ENCODE measurements at regions not wholly inside any gene's neighbourhood (a gene's known extent, or its start where the extent isn't known, plus 50 kb on each side); places are given as distances from the start of the nearest gene placed in this dataset.
A peak's percentile ranks its signal among the peaks of the same experiment; 100 is the strongest.

GRCh38 chr4:189062047-189062820 lies 878.4 kb upstream of the FRG1 start:
- H3K36me3 ChIP-seq (ENCODE audit: control insufficient read depth, insufficient read depth, low read length): no peaks in the 10 kb centered on the region
- no peak overlapping the region for H3K4me3 ChIP-seq (ENCODE audit: low read length)
- H3K27ac ChIP-seq (ENCODE audit: low read length): no peak overlapping the region
- H3K9me3 ChIP-seq (replicated peaks; ENCODE audit: control insufficient read depth, low read depth, low read length): peaks cover 11% of the 10 kb centered on the region
- H3K4me1 ChIP-seq (ENCODE audit: control insufficient read depth, insufficient read depth, low read length): no peaks in the 10 kb centered on the region
- WGBS (ENCODE audit: insufficient coverage): no CpG with 5 or more reads among the region's 2 CpGs
- no peaks in the 10 kb centered on the region for H3K27me3 ChIP-seq (ENCODE audit: control insufficient read depth, insufficient read depth, low read length)
- DNase-seq: no peak

DNA sequence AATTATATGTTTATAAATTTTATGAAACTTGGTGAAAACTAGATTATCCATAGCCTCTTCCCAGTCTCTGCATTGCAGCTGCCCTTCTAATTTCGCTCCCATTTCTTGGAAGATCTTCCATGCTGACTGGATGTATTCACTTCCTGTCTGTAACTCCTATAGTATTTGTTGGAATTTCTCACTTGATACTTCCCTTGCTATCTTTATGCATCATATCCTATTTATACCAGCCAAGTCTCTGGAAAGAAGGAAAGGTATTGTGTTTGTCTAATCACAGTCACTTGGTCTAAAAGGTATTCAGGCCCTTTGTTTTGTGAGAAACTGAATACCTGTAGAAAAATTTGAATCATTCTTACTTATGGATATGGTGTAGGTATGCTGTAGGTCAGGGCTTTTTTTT lies 870.9 kb upstream of the FRG1 start:
- no peak overlapping the region for H3K4me3 ChIP-seq (ENCODE audit: low read length)
- peaks cover 2% of the 10 kb centered on the region for H3K27me3 ChIP-seq (ENCODE audit: control insufficient read depth, insufficient read depth, low read length)
- H3K4me1 ChIP-seq (ENCODE audit: control insufficient read depth, insufficient read depth, low read length): no peaks in the 10 kb centered on the region
- no peaks in the 10 kb centered on the region for H3K9me3 ChIP-seq (replicated peaks; ENCODE audit: control insufficient read depth, low read depth, low read length)
- no peak for DNase-seq
- H3K27ac ChIP-seq (ENCODE audit: low read length): no peak overlapping the region
- no peaks in the 10 kb centered on the region for H3K36me3 ChIP-seq (ENCODE audit: control insufficient read depth, insufficient read depth, low read length)
- WGBS (ENCODE audit: insufficient coverage): no CpG with 5 or more reads among the region's 1 CpG

DNA sequence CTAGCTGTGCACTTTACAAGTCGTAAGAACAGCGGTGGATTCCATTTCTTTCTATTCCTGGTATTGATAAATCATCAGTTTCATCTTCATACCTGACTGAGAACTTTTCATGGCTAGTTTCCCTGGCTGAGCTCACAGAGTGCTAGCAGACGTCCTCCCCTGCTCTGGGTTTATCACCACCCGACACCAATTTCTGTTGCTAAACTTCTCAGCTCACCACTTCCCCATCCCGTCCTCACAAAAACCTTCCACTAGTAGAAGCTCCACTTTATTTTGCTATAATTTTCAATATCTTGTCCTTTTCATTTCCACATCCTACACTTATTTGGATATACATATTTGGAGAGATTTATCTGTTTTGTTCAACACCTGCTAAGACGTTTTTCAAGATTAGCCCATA lies 869.4 kb upstream of the FRG1 start:
- H3K36me3 ChIP-seq (ENCODE audit: control insufficient read depth, insufficient read depth, low read length): no peaks in the 10 kb centered on the region
- H3K9me3 ChIP-seq (replicated peaks; ENCODE audit: control insufficient read depth, low read depth, low read length): no peaks in the 10 kb centered on the region
- 78% methylated on average over 5 of the region's 6 CpGs for WGBS (ENCODE audit: insufficient coverage)
- DNase-seq: no peak
- no peak overlapping the region for H3K27ac ChIP-seq (ENCODE audit: low read length)
- H3K27me3 ChIP-seq (ENCODE audit: control insufficient read depth, insufficient read depth, low read length): peaks cover 2% of the 10 kb centered on the region
- H3K4me1 ChIP-seq (ENCODE audit: control insufficient read depth, insufficient read depth, low read length): no peaks in the 10 kb centered on the region
- H3K4me3 ChIP-seq (ENCODE audit: low read length): no peak overlapping the region

DNA sequence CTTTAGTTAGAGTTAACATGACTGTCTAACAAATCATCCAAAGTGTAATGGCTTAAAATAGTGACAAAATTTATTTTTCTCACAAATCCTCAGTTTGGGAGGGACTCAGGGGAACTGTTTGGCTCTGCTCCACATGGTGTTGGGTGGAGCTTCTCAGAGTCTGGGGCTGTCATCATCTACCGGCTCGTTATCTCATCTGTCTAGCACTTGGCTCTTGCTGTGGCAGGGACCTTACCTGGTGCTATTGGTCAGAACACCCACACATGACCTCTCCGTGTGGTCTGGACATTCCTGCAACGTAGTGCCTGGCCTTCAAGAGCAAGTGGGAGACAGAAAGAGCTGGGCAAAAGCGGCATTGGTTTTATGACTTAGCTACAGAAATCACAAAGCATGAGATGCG lies 866.9 kb upstream of the FRG1 start:
- peaks cover 2% of the 10 kb centered on the region for H3K27me3 ChIP-seq (ENCODE audit: control insufficient read depth, insufficient read depth, low read length)
- H3K36me3 ChIP-seq (ENCODE audit: control insufficient read depth, insufficient read depth, low read length): no peaks in the 10 kb centered on the region
- no peak overlapping the region for H3K4me3 ChIP-seq (ENCODE audit: low read length)
- DNase-seq: peak; percentile 7
- no peaks in the 10 kb centered on the region for H3K4me1 ChIP-seq (ENCODE audit: control insufficient read depth, insufficient read depth, low read length)
- 43% methylated on average over 4 of the region's 6 CpGs for WGBS (ENCODE audit: insufficient coverage)
- H3K27ac ChIP-seq (ENCODE audit: low read length): no peak overlapping the region
- H3K9me3 ChIP-seq (replicated peaks; ENCODE audit: control insufficient read depth, low read depth, low read length): no peaks in the 10 kb centered on the region

DNA sequence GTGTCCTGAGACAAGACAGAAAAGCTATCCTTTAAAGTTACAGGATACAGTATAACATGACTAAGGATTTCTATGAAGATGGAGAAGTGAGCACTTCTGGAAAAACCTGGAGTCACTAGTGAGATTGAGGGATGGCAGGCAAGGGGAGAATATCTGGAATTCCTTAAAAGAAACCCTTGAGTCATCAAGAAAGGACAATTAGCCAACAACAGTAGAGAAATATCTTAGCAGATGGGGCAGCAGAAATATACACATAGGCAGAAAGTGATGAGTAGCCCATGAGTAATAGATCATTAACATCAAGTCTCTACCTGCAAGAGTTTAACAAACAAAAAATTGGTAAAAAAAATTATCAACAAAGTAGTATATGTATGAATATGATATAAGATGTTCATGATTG lies 858.8 kb upstream of the FRG1 start:
- Histone ChIP-seq H3K4me3 (ENCODE audit: low read length) (no peak overlapping the region), H3K4me1 (ENCODE audit: control insufficient read depth, insufficient read depth, low read length) (no peaks in the 10 kb centered on the region), H3K27ac (ENCODE audit: low read length) (no peak overlapping the region), H3K36me3 (ENCODE audit: control insufficient read depth, insufficient read depth, low read length) (no peaks in the 10 kb centered on the region), H3K9me3 (replicated peaks; ENCODE audit: control insufficient read depth, low read depth, low read length) (no peaks in the 10 kb centered on the region), H3K27me3 (ENCODE audit: control insufficient read depth, insufficient read depth, low read length) (no peaks in the 10 kb centered on the region)
- no peak for DNase-seq

GRCh38 chr4:189083769-189084168 lies 856.9 kb upstream of the FRG1 start:
- Histone ChIP-seq H3K36me3 (ENCODE audit: control insufficient read depth, insufficient read depth, low read length) (no peaks in the 10 kb centered on the region), H3K27me3 (ENCODE audit: control insufficient read depth, insufficient read depth, low read length) (no peaks in the 10 kb centered on the region), H3K27ac (ENCODE audit: low read length) (no peak overlapping the region), H3K4me3 (ENCODE audit: low read length) (no peak overlapping the region), H3K9me3 (replicated peaks; ENCODE audit: control insufficient read depth, low read depth, low read length) (no peaks in the 10 kb centered on the region), H3K4me1 (ENCODE audit: control insufficient read depth, insufficient read depth, low read length) (no peaks in the 10 kb centered on the region)
- 86% methylated on average over 3 of the region's 5 CpGs for WGBS (ENCODE audit: insufficient coverage)
- no peak for DNase-seq

DNA sequence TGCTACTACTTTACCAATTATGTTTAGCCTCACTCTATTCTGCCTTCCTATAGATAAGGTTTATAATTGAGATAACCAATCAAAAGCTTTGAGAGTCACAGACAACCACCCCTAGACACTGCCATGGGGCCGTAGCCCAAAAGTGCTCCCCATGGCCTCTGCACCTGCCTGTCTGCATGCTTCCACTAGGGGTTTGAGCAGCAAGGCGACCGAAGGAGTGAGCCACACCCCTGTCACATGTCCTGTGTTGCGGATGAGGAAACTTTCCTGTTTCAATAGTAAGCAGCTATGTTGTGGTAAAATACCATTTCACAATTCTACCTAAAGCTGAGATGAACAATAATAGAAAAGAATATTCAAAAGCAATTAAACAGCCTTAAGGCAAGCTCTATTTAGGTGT lies 856.0 kb upstream of the FRG1 start:
- DNase-seq: no peak
- no peak overlapping the region for H3K4me3 ChIP-seq (ENCODE audit: low read length)
- no peaks in the 10 kb centered on the region for H3K27me3 ChIP-seq (ENCODE audit: control insufficient read depth, insufficient read depth, low read length)
- H3K27ac ChIP-seq (ENCODE audit: low read length): no peak overlapping the region
- WGBS (ENCODE audit: insufficient coverage): no CpG with 5 or more reads among the region's 4 CpGs
- H3K36me3 ChIP-seq (ENCODE audit: control insufficient read depth, insufficient read depth, low read length): no peaks in the 10 kb centered on the region
- H3K9me3 ChIP-seq (replicated peaks; ENCODE audit: control insufficient read depth, low read depth, low read length): no peaks in the 10 kb centered on the region
- no peaks in the 10 kb centered on the region for H3K4me1 ChIP-seq (ENCODE audit: control insufficient read depth, insufficient read depth, low read length)

GRCh38 chr4:189087971-189088370 lies 852.7 kb upstream of the FRG1 start:
- Histone ChIP-seq H3K9me3 (replicated peaks; ENCODE audit: control insufficient read depth, low read depth, low read length) (no peaks in the 10 kb centered on the region), H3K36me3 (ENCODE audit: control insufficient read depth, insufficient read depth, low read length) (no peaks in the 10 kb centered on the region), H3K4me1 (ENCODE audit: control insufficient read depth, insufficient read depth, low read length) (no peaks in the 10 kb centered on the region), H3K27ac (ENCODE audit: low read length) (no peak overlapping the region), H3K27me3 (ENCODE audit: control insufficient read depth, insufficient read depth, low read length) (no peaks in the 10 kb centered on the region), H3K4me3 (ENCODE audit: low read length) (no peak overlapping the region)
- DNase-seq: no peak
- WGBS (ENCODE audit: insufficient coverage): no CpG with 5 or more reads among the region's 2 CpGs

DNA sequence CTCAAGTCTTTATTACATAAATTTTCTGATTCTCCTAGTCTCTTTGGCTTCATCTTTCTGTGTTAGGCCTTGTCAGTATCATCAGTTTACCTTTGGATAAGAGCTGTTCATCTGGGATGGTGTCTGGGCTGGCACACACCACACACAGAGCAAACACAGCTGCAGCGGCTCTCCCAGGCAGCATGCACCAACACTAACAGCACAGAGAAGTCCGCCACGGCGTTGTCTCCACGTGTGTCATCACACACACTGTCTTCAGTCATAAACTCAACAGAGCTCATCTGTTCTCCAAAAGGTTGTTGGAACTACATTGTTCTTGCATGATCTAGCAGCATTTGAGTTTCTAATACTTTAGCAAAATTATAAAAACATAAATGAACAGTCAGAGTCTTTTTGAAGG lies 851.9 kb upstream of the FRG1 start:
- Histone ChIP-seq H3K4me1 (ENCODE audit: control insufficient read depth, insufficient read depth, low read length) (no peaks in the 10 kb centered on the region), H3K27ac (ENCODE audit: low read length) (no peak overlapping the region), H3K9me3 (replicated peaks; ENCODE audit: control insufficient read depth, low read depth, low read length) (no peaks in the 10 kb centered on the region), H3K36me3 (ENCODE audit: control insufficient read depth, insufficient read depth, low read length) (no peaks in the 10 kb centered on the region), H3K4me3 (ENCODE audit: low read length) (no peak overlapping the region), H3K27me3 (ENCODE audit: control insufficient read depth, insufficient read depth, low read length) (no peaks in the 10 kb centered on the region)
- 100% methylated on average over 1 of the region's 5 CpGs for whole genome bisulfite sequencing (ENCODE audit: insufficient coverage)
- no peak for DNase-seq

- no peak for DNase-seq
- no peaks in the 10 kb centered on the region for H3K27me3 ChIP-seq (ENCODE audit: control insufficient read depth, insufficient read depth, low read length)
- WGBS (ENCODE audit: insufficient coverage): no CpG with 5 or more reads among the region's 2 CpGs
These were observed 850.4 kb upstream of the FRG1 start for GRCh38 chr4:189090174-189090814.

More at GRCh38 chr4:189090174-189090814, 850.4 kb upstream of the FRG1 start:
- H3K9me3 ChIP-seq (replicated peaks; ENCODE audit: control insufficient read depth, low read depth, low read length): no peaks in the 10 kb centered on the region
- no peak overlapping the region for H3K27ac ChIP-seq (ENCODE audit: low read length)
- H3K4me3 ChIP-seq (ENCODE audit: low read length): no peak overlapping the region
- no peaks in the 10 kb centered on the region for H3K4me1 ChIP-seq (ENCODE audit: control insufficient read depth, insufficient read depth, low read length)
- H3K36me3 ChIP-seq (ENCODE audit: control insufficient read depth, insufficient read depth, low read length): no peaks in the 10 kb centered on the region
